ENCODE measurements at regions not wholly inside any gene's neighbourhood (a gene's known extent, or its start where the extent isn't known, plus 50 kb on each side); places are given as distances from the start of the nearest gene placed in this dataset.

- TF ChIP-seq, protein P1, sequence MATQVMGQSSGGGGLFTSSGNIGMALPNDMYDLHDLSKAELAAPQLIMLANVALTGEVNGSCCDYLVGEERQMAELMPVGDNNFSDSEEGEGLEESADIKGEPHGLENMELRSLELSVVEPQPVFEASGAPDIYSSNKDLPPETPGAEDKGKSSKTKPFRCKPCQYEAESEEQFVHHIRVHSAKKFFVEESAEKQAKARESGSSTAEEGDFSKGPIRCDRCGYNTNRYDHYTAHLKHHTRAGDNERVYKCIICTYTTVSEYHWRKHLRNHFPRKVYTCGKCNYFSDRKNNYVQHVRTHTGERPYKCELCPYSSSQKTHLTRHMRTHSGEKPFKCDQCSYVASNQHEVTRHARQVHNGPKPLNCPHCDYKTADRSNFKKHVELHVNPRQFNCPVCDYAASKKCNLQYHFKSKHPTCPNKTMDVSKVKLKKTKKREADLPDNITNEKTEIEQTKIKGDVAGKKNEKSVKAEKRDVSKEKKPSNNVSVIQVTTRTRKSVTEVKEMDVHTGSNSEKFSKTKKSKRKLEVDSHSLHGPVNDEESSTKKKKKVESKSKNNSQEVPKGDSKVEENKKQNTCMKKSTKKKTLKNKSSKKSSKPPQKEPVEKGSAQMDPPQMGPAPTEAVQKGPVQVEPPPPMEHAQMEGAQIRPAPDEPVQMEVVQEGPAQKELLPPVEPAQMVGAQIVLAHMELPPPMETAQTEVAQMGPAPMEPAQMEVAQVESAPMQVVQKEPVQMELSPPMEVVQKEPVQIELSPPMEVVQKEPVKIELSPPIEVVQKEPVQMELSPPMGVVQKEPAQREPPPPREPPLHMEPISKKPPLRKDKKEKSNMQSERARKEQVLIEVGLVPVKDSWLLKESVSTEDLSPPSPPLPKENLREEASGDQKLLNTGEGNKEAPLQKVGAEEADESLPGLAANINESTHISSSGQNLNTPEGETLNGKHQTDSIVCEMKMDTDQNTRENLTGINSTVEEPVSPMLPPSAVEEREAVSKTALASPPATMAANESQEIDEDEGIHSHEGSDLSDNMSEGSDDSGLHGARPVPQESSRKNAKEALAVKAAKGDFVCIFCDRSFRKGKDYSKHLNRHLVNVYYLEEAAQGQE (IDR thresholded peaks at IDR 0.05): no peak
- TF ChIP-seq EGR1 (IDR thresholded peaks at IDR 0.05; ENCODE audit: low read depth in 2 of 2) (no peak), NR2F2 (IDR thresholded peaks at IDR 0.05) (no peak), RXRA (IDR thresholded peaks at IDR 0.05) (no peak), HNF4A (conservative IDR thresholded peaks at IDR 0.05) (no peak), HNF4G (IDR thresholded peaks at IDR 0.05) (no peak), CTCF (IDR thresholded peaks at IDR 0.05; ENCODE audit: low read depth, low read length, missing input control) (no peak), SP1 (IDR thresholded peaks at IDR 0.05) (no peak), RAD21 (IDR thresholded peaks at IDR 0.05) (no peak), MAX (IDR thresholded peaks at IDR 0.05) (no peak), GABPA (IDR thresholded peaks at IDR 0.05 in 1 of 2, conservative IDR thresholded peaks at IDR 0.05 in 1 of 2) (no peak), JUND (IDR thresholded peaks at IDR 0.05) (no peak)
- TF ChIP-seq, protein P2, sequence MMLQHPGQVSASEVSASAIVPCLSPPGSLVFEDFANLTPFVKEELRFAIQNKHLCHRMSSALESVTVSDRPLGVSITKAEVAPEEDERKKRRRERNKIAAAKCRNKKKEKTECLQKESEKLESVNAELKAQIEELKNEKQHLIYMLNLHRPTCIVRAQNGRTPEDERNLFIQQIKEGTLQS (IDR thresholded peaks at IDR 0.05): no peak
- TF ChIP-seq, protein P3, sequence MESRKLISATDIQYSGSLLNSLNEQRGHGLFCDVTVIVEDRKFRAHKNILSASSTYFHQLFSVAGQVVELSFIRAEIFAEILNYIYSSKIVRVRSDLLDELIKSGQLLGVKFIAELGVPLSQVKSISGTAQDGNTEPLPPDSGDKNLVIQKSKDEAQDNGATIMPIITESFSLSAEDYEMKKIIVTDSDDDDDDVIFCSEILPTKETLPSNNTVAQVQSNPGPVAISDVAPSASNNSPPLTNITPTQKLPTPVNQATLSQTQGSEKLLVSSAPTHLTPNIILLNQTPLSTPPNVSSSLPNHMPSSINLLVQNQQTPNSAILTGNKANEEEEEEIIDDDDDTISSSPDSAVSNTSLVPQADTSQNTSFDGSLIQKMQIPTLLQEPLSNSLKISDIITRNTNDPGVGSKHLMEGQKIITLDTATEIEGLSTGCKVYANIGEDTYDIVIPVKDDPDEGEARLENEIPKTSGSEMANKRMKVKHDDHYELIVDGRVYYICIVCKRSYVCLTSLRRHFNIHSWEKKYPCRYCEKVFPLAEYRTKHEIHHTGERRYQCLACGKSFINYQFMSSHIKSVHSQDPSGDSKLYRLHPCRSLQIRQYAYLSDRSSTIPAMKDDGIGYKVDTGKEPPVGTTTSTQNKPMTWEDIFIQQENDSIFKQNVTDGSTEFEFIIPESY (IDR thresholded peaks at IDR 0.05): no peak
- no peak for DNase-seq (ENCODE audit: low spot score)
- Histone ChIP-seq H3K36me3 (ENCODE audit: control insufficient read depth in 4 of 4, insufficient read depth in 3 of 4, low read depth in 1 of 4, low read length in 3 of 4) (no peaks in the 10 kb centered on the region), H3K9me3 (ENCODE audit: control insufficient read depth in 4 of 4, low read length in 3 of 4) (no peaks in the 10 kb centered on the region), H3K9ac (ENCODE audit: low read depth in 1 of 2, low read length in 2 of 2) (no peak overlapping the region), H3K27ac (ENCODE audit: low read depth in 1 of 2, low read length in 2 of 2) (no peak overlapping the region), H3K4me3 (ENCODE audit: low read depth in 1 of 3, low read length in 3 of 3) (no peak overlapping the region), H3K27me3 (ENCODE audit: control insufficient read depth in 4 of 4, insufficient read depth in 4 of 4, low read length in 3 of 4) (no peaks in the 10 kb centered on the region), H3K4me1 (ENCODE audit: control insufficient read depth in 4 of 4, insufficient read depth in 4 of 4, low read length in 3 of 4) (no peaks in the 10 kb centered on the region)
- WGBS: 47% methylated on average over 3 of the region's 3 CpGs
Measured at GRCh38 chr13:80022146-80022545, 318.8 kb downstream of the SPRY2 start.

- Histone ChIP-seq H3K36me3 (ENCODE audit: control insufficient read depth in 4 of 4, insufficient read depth in 3 of 4, low read depth in 1 of 4, low read length in 3 of 4) (no peaks in the 10 kb centered on the region), H3K27me3 (ENCODE audit: control insufficient read depth in 4 of 4, insufficient read depth in 4 of 4, low read length in 3 of 4) (no peaks in the 10 kb centered on the region), H3K27ac (ENCODE audit: low read depth in 1 of 2, low read length in 2 of 2) (no peak overlapping the region), H3K4me1 (ENCODE audit: control insufficient read depth in 4 of 4, insufficient read depth in 4 of 4, low read length in 3 of 4) (peaks cover 0 to 6% (median 3%) of the 10 kb centered on the region in 4 donors), H3K9ac (ENCODE audit: low read depth in 1 of 2, low read length in 2 of 2) (no peak overlapping the region), H3K9me3 (ENCODE audit: control insufficient read depth in 4 of 4, low read length in 3 of 4) (no peaks in the 10 kb centered on the region), H3K4me3 (ENCODE audit: low read depth in 1 of 3, low read length in 3 of 3) (no peak overlapping the region)
- 76% methylated on average over 1 of the region's 1 CpG for WGBS
- no peak for DNase-seq (ENCODE audit: low spot score)
- TF ChIP-seq HNF4A (conservative IDR thresholded peaks at IDR 0.05) (no peak), RXRA (IDR thresholded peaks at IDR 0.05) (no peak), CTCF (IDR thresholded peaks at IDR 0.05; ENCODE audit: low read depth, low read length, missing input control) (no peak), JUND (IDR thresholded peaks at IDR 0.05) (no peak)
- TF ChIP-seq, protein P2 (IDR thresholded peaks at IDR 0.05): no peak
- TF ChIP-seq, protein P3 (IDR thresholded peaks at IDR 0.05): no peak
- TF ChIP-seq, protein P1 (IDR thresholded peaks at IDR 0.05): no peak
Measured at GRCh38 chr13:80012251-80012650, 328.7 kb downstream of the SPRY2 start.

Data from liver (tissue), 8 donors.